Stomach (tissue), 8 donors: ENCODE measurements at regions not wholly inside any gene's neighbourhood (a gene's known extent, or its start where the extent isn't known, plus 50 kb on each side); places are given as distances from the start of the nearest gene placed in this dataset.
"Not testable (repeated sequence)": the region's sequence is repeated elsewhere in the genome, so short reads cannot be mapped to it uniquely, and the experiment has no call there.

Experiments
- DNase-seq, 2 donors: peaks; one replicate each; pipeline versions ENCODE4 v3.0.0 to v3.0.0-alpha.2; 2013 to 2019
- H3K27ac ChIP-seq, 5 donors: fragments of 200-600 bp in 4 of 5; sonication (generic) in 4 of 5; one replicate each; pipeline ENCODE4 v1.5.1; 2013 to 2019; ENCODE audit warnings: mild to moderate bottlenecking in 1 of 5, moderate library complexity in 1 of 5
- H3K27me3 ChIP-seq, 3 donors: fragments of 200-600 bp; sonication (generic); one replicate each; pipeline ENCODE4 v1.5.1; 2017 to 2019; ENCODE audit warnings: mixed run types in 1 of 3
- H3K36me3 ChIP-seq, 4 donors: fragments of 200-600 bp; sonication (generic); 1 replicate in 3 of 4; 2 replicates in 1 of 4; pipeline ENCODE4 v1.5.1; 2016 to 2019
- H3K4me1 ChIP-seq, 4 donors: fragments of 200-600 bp; sonication (generic); one replicate each; pipeline ENCODE4 v1.5.1; 2016 to 2019
- H3K4me3 ChIP-seq, 4 donors: fragments of 200-600 bp; sonication (generic) in 3 of 4; one replicate each; pipeline ENCODE4 v1.5.1; 2016 to 2019; ENCODE audit warnings: mild to moderate bottlenecking in 1 of 4
- H3K9me3 ChIP-seq, 4 donors: fragments of 200-600 bp; sonication (generic); one replicate each; pipeline ENCODE4 v1.5.1; 2016 to 2019
- CTCF ChIP-seq, 7 experiments: fragments of 450-650 bp in 4 of 7; fragments of 200-600 bp in 3 of 7; sonication (generic) in 3 of 7; IDR thresholded peaks; one replicate each; pipeline ENCODE4 v1.5.1; 2016 to 2019; ENCODE audit warnings: antibody characterized with exemption in 7 of 7, control low read depth in 2 of 7, mild to moderate bottlenecking in 1 of 7
- EP300 ChIP-seq: sonication (generic); formaldehyde crosslinking; IDR thresholded peaks from one replicate; pipeline ENCODE4 v1.6.1; 2017; ENCODE audit warnings: antibody characterized with exemption
- POLR2A ChIP-seq, 4 donors: fragments of 450-650 bp; IDR thresholded peaks; one replicate each; pipeline ENCODE4 v1.6.1; 2016; ENCODE audit warnings: antibody characterized with exemption in 4 of 4, control low read depth in 2 of 4, mild to moderate bottlenecking in 1 of 4, moderate library complexity in 1 of 4
- POLR2AphosphoS5 ChIP-seq, 3 donors: sonication (generic); formaldehyde crosslinking; IDR thresholded peaks; one replicate each; pipeline ENCODE4 v1.6.1; 2016; ENCODE audit warnings: antibody characterized with exemption in 3 of 3
- WGBS, 5 donors: extraction: QIAGEN DNeasy Blood & Tissue Kit in 3 of 5; methylation state at CpG; one replicate each; pipeline versions ENCODE4 v1.1.5 to v1.1.7; 2013 to 2018; 5-methylcytosine and 5-hydroxymethylcytosine counted together
- intact Hi-C: fragments of 100-400 bp; cut with DNase I; formaldehyde crosslinking; loops from one replicate; pipeline ENCODE4 v1.15.1; 2023; ENCODE audit warnings: low total_unique reads
- donor health status: healthy with polysubstance abuse.
- donor health status: Bipolar disorder and iron deficiency.
- donor health status: healthy.

GRCh38 chr3:110886222-110886893 lies 185.3 kb upstream of the NECTIN3 start:
- 82 to 90% (median 86%) methylated on average over 10 of the region's 10 CpGs for WGBS, 5 donors
- TF ChIP-seq CTCF (IDR thresholded peaks at IDR 0.05) = no peak
- TF ChIP-seq POLR2AphosphoS5 (IDR thresholded peaks at IDR 0.05) = no peak
- TF ChIP-seq EP300 = no peak
- no peak for TF ChIP-seq POLR2A (IDR thresholded peaks at IDR 0.05)
- intact Hi-C loops = no loop called here

GRCh38 chr3:110887176-110887575 lies 184.4 kb upstream of the NECTIN3 start:
- Histone ChIP-seq H3K4me3 (no peak overlapping the region), H3K27me3 (no peaks in the 10 kb centered on the region), H3K36me3 (no peaks in the 10 kb centered on the region), H3K27ac (no peak overlapping the region), H3K4me1 (no peaks in the 10 kb centered on the region), H3K9me3 (no peaks in the 10 kb centered on the region)
- no peak for DNase-seq
- no peak for TF ChIP-seq EP300
- no peak for TF ChIP-seq POLR2AphosphoS5 (IDR thresholded peaks at IDR 0.05)
- TF ChIP-seq POLR2A (IDR thresholded peaks at IDR 0.05) = no peak
- no peak for TF ChIP-seq CTCF (IDR thresholded peaks at IDR 0.05)
- 19 to 68% (median 53%) methylated on average over 1 of the region's 1 CpG for whole genome bisulfite sequencing, 5 donors
- intact Hi-C loops = no loop called here

More at GRCh38 chr3:110886222-110886893, 185.3 kb upstream of the NECTIN3 start:
- Histone ChIP-seq H3K4me3 (no peak overlapping the region), H3K27me3 (no peaks in the 10 kb centered on the region), H3K4me1 (no peaks in the 10 kb centered on the region), H3K9me3 (no peaks in the 10 kb centered on the region), H3K36me3 (no peaks in the 10 kb centered on the region), H3K27ac (no peak overlapping the region)
- no peak for DNase-seq

GRCh38 chr3:110888625-110889375 lies 182.8 kb upstream of the NECTIN3 start:
- H3K27ac ChIP-seq, DNase-seq, H3K4me1 ChIP-seq, H3K27me3 ChIP-seq, H3K9me3 ChIP-seq, H3K36me3 ChIP-seq, H3K4me3 ChIP-seq, intact Hi-C loops: not testable (repeated sequence)
- WGBS, 5 donors = 68 to 97% (median 90%) methylated on average over 23 to 30 of the region's 33 CpGs

GRCh38 chr3:110889376-110889699 lies 182.3 kb upstream of the NECTIN3 start:
- H3K27ac ChIP-seq, H3K4me3 ChIP-seq, H3K36me3 ChIP-seq, H3K27me3 ChIP-seq, H3K9me3 ChIP-seq, intact Hi-C loops, DNase-seq, H3K4me1 ChIP-seq: not testable (repeated sequence)
- 100% methylated on average over 2 of the region's 3 CpGs; no CpG with 5 or more reads in 4 of the 5 donors for whole genome bisulfite sequencing, 5 donors

GRCh38 chr3:110894574-110894973 lies 177.0 kb upstream of the NECTIN3 start:
- no peak overlapping the region for H3K4me3 ChIP-seq
- no peaks in the 10 kb centered on the region for H3K36me3 ChIP-seq
- H3K27ac ChIP-seq = no peak overlapping the region
- intact Hi-C loops = no loop called here
- H3K27me3 ChIP-seq = no peaks in the 10 kb centered on the region
- TF ChIP-seq POLR2A (IDR thresholded peaks at IDR 0.05) = no peak
- no peak for TF ChIP-seq CTCF (IDR thresholded peaks at IDR 0.05)
- TF ChIP-seq EP300 = no peak
- TF ChIP-seq POLR2AphosphoS5 (IDR thresholded peaks at IDR 0.05) = no peak
- no peak for DNase-seq
- no peaks in the 10 kb centered on the region for H3K9me3 ChIP-seq
- 72 to 85% (median 76%) methylated on average over 2 of the region's 2 CpGs for WGBS, 5 donors
- no peaks in the 10 kb centered on the region for H3K4me1 ChIP-seq
